Osteocyte (in vitro differentiated cells): ENCODE measurements at regions not wholly inside any gene's neighbourhood (a gene's known extent, or its start where the extent isn't known, plus 50 kb on each side); places are given as distances from the start of the nearest gene placed in this dataset.

Experiments used
- DNase-seq: peaks from one replicate; pipeline ENCODE4 v3.0.0; 2021; ENCODE audit warnings: mixed read lengths; ENCODE audit not compliant: unreplicated experiment; ENCODE audit errors: extremely low spot score
- H3K27ac Mint-ChIP-seq: one replicate; pipeline ENCODE4 v1.8.0; 2021; ENCODE audit warnings: mild to moderate bottlenecking, mixed read lengths; ENCODE audit not compliant: unreplicated experiment
- H3K27me3 Mint-ChIP-seq: one replicate; pipeline ENCODE4 v1.8.0; 2021; ENCODE audit warnings: mixed read lengths; ENCODE audit not compliant: unreplicated experiment
- H3K36me3 Mint-ChIP-seq: one replicate; pipeline ENCODE4 v1.8.0; 2021; ENCODE audit warnings: mixed read lengths; ENCODE audit not compliant: unreplicated experiment
- H3K4me1 Mint-ChIP-seq: one replicate; pipeline ENCODE4 v1.8.0; 2021; ENCODE audit warnings: mixed read lengths; ENCODE audit not compliant: unreplicated experiment
- H3K4me3 Mint-ChIP-seq: one replicate; pipeline ENCODE4 v1.8.0; 2021; ENCODE audit warnings: mild to moderate bottlenecking, moderate library complexity, mixed read lengths; ENCODE audit not compliant: unreplicated experiment
- H3K9me3 Mint-ChIP-seq: one replicate; pipeline ENCODE4 v1.8.0; 2021; ENCODE audit warnings: mixed read lengths; ENCODE audit not compliant: unreplicated experiment
- TF ChIP-seq, protein P1 (sequence below): fragments of 200-600 bp; sonication (generic); IDR thresholded peaks from 2 replicates; pipeline ENCODE4 v1.5.0; 2021; ENCODE audit warnings: antibody characterized with exemption, mild to moderate bottlenecking, moderate library complexity

DNA sequence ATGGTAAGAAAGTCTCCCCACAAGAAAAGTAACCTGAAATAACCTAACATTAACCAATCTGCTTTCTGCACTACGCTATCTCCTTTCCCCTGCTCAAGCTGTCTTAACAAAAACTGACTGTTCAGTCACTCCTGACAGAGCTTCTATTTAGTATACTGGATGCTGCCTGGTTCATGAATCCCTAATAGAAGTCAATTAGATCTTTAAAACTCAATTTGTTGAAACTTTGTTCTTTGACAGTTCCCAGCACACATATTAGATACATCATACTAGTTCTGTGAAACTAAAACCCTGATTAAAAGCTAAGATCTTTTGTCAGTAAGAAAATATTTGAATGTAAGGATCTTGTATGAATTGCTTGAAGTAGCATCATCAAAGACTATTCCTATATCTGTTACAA lies 287.4 kb downstream of the RBM43 start:
- no peak overlapping the region for H3K27ac Mint-ChIP-seq
- no peaks in the 10 kb centered on the region for H3K27me3 Mint-ChIP-seq
- no peaks in the 10 kb centered on the region for H3K36me3 Mint-ChIP-seq
- no peaks in the 10 kb centered on the region for H3K9me3 Mint-ChIP-seq
- H3K4me1 Mint-ChIP-seq: peaks cover 7% of the 10 kb centered on the region
- TF ChIP-seq, protein P1, sequence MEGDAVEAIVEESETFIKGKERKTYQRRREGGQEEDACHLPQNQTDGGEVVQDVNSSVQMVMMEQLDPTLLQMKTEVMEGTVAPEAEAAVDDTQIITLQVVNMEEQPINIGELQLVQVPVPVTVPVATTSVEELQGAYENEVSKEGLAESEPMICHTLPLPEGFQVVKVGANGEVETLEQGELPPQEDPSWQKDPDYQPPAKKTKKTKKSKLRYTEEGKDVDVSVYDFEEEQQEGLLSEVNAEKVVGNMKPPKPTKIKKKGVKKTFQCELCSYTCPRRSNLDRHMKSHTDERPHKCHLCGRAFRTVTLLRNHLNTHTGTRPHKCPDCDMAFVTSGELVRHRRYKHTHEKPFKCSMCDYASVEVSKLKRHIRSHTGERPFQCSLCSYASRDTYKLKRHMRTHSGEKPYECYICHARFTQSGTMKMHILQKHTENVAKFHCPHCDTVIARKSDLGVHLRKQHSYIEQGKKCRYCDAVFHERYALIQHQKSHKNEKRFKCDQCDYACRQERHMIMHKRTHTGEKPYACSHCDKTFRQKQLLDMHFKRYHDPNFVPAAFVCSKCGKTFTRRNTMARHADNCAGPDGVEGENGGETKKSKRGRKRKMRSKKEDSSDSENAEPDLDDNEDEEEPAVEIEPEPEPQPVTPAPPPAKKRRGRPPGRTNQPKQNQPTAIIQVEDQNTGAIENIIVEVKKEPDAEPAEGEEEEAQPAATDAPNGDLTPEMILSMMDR: no peak
- no peak for DNase-seq
- no peak overlapping the region for H3K4me3 Mint-ChIP-seq

DNA sequence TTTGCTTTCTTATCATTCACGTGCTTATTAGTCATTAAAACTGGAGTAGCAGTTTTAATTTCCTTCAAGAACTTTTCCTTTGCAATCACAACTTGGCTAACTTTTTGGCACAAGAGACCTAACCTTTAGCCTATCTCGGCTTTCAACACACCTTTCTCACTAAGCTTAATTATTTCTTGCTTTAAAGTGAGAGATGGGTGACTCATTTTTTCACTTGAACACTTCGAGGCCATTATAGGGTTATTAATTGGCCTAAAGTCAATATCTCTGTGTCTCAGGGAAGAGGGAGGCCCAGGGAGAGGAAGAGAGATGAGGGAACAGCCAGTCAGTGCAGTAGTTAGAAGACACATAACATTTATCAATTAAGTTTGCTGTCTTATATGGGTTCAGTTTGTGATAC lies 289.8 kb downstream of the RBM43 start:
- Mint-ChIP-seq H3K27ac (no peak overlapping the region), H3K36me3 (no peaks in the 10 kb centered on the region), H3K4me1 (no peaks in the 10 kb centered on the region), H3K9me3 (no peaks in the 10 kb centered on the region), H3K27me3 (no peaks in the 10 kb centered on the region), H3K4me3 (no peak overlapping the region)
- DNase-seq: no peak
- TF ChIP-seq, protein P1: no peak

GRCh38 chr2:150963336-150963735 lies 298.3 kb downstream of the RBM43 start:
- H3K9me3 Mint-ChIP-seq: peaks cover 9% of the 10 kb centered on the region
- TF ChIP-seq, protein P1: no peak
- H3K27ac Mint-ChIP-seq: no peak overlapping the region
- no peaks in the 10 kb centered on the region for H3K36me3 Mint-ChIP-seq
- DNase-seq: no peak
- H3K4me3 Mint-ChIP-seq: no peak overlapping the region
- no peaks in the 10 kb centered on the region for H3K4me1 Mint-ChIP-seq
- H3K27me3 Mint-ChIP-seq: no peaks in the 10 kb centered on the region

GRCh38 chr2:150955231-150955630 lies 306.4 kb downstream of the RBM43 start:
- Mint-ChIP-seq H3K4me3 (no peak overlapping the region), H3K4me1 (no peaks in the 10 kb centered on the region), H3K27ac (no peak overlapping the region), H3K9me3 (peaks cover 9% of the 10 kb centered on the region), H3K27me3 (no peaks in the 10 kb centered on the region), H3K36me3 (no peaks in the 10 kb centered on the region)
- no peak for DNase-seq
- TF ChIP-seq, protein P1: no peak

DNA sequence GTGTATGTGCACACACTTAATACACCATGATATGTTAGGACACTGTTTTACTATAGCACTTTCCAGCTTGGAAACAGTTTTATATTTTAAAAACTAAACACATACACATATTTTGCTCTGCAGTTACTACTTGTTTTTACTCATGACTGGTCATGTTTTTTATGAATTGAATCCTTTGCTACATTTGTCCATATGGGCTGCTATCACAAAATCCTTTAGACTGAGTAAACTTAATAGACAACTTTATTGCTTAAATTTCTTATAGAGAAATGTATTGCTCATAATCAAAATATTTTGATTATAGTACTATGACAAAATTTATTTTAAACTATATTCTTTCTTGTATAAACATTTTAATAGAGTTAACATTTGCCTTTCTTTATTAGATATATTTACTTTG lies 314.8 kb downstream of the RBM43 start:
- H3K4me1 Mint-ChIP-seq: peaks cover 2% of the 10 kb centered on the region
- no peak overlapping the region for H3K4me3 Mint-ChIP-seq
- DNase-seq: no peak
- H3K36me3 Mint-ChIP-seq: peaks cover 2% of the 10 kb centered on the region
- H3K27ac Mint-ChIP-seq: no peak overlapping the region
- H3K27me3 Mint-ChIP-seq: no peaks in the 10 kb centered on the region
- TF ChIP-seq, protein P1: no peak
- no peaks in the 10 kb centered on the region for H3K9me3 Mint-ChIP-seq
